Stimulated activated CD4-positive, alpha-beta T cell treated with anti-CD3 and anti-CD28 coated beads, Interleukin-4, amount 100 ng/mL, for 48 hours (primary cell): ENCODE measurements at regions not wholly inside any gene's neighbourhood (a gene's known extent, or its start where the extent isn't known, plus 50 kb on each side); places are given as distances from the start of the nearest gene placed in this dataset.
A peak's percentile ranks its signal among the peaks of the same experiment; 100 is the strongest.
"Not testable (repeated sequence)": the region's sequence is repeated elsewhere in the genome, so short reads cannot be mapped to it uniquely, and the experiment has no call there.

Experiments
- DNase-seq, 2 donors: peaks; one replicate each; pipeline ENCODE4 v3.0.0-alpha.2; 2020; ENCODE audit warnings: low read depth in 2 of 2

GRCh38 chr9:31388660-31389059, 995.8 kb upstream of the ACO1 start:
- no peak for DNase-seq

- no peak for DNase-seq
Measured at GRCh38 chr9:31389075-31389474, 995.4 kb upstream of the ACO1 start.

- no peak for DNase-seq
Measured at GRCh38 chr9:31390403-31391025, 993.9 kb upstream of the ACO1 start.

- no peak for DNase-seq
Measured at GRCh38 chr9:31393240-31393639, 991.2 kb upstream of the ACO1 start.

GRCh38 chr9:31394015-31394473, 990.4 kb upstream of the ACO1 start:
- no peak for DNase-seq

- no peak for DNase-seq
Measured at GRCh38 chr9:31412081-31412480, 972.4 kb upstream of the ACO1 start.

GRCh38 chr9:31415164-31415563, 969.3 kb upstream of the ACO1 start:
- no peak for DNase-seq

GRCh38 chr9:31418419-31418818, 966.0 kb upstream of the ACO1 start:
- no peak for DNase-seq

- DNase-seq: not testable (repeated sequence)
Measured at GRCh38 chr9:31443630-31444457, 940.6 kb upstream of the ACO1 start.

- no peak for DNase-seq
Measured at GRCh38 chr9:31445357-31445756, 939.1 kb upstream of the ACO1 start.

- no peak for DNase-seq
Measured at GRCh38 chr9:31445960-31446359, 938.5 kb upstream of the ACO1 start.

GRCh38 chr9:31467075-31467474, 917.4 kb upstream of the ACO1 start:
- DNase-seq: no peak

- DNase-seq: no peak
Measured at GRCh38 chr9:31470051-31470450, 914.4 kb upstream of the ACO1 start.

GRCh38 chr9:31471010-31471409, 913.4 kb upstream of the ACO1 start:
- no peak for DNase-seq

GRCh38 chr9:31486630-31487029, 897.8 kb upstream of the ACO1 start:
- DNase-seq: no peak

- DNase-seq: no peak
Measured at GRCh38 chr9:31490551-31491106, 893.8 kb upstream of the ACO1 start.

GRCh38 chr9:31492229-31492628, 892.2 kb upstream of the ACO1 start:
- no peak for DNase-seq

- no peak for DNase-seq
Measured at GRCh38 chr9:31500422-31500821, 884.0 kb upstream of the ACO1 start.

- peak in 1 of 2 donors; percentile 12 for DNase-seq
Measured at GRCh38 chr9:31519011-31519410, 865.4 kb upstream of the ACO1 start.

- DNase-seq: no peak
Measured at GRCh38 chr9:31519424-31519823, 865.0 kb upstream of the ACO1 start.

GRCh38 chr9:31519826-31520225, 864.6 kb upstream of the ACO1 start:
- no peak for DNase-seq

- DNase-seq: no peak
Measured at GRCh38 chr9:31520301-31521085, 864.0 kb upstream of the ACO1 start.
